ENCODE measurements at regions not wholly inside any gene's neighbourhood (a gene's known extent, or its start where the extent isn't known, plus 50 kb on each side); places are given as distances from the start of the nearest gene placed in this dataset.

DNA sequence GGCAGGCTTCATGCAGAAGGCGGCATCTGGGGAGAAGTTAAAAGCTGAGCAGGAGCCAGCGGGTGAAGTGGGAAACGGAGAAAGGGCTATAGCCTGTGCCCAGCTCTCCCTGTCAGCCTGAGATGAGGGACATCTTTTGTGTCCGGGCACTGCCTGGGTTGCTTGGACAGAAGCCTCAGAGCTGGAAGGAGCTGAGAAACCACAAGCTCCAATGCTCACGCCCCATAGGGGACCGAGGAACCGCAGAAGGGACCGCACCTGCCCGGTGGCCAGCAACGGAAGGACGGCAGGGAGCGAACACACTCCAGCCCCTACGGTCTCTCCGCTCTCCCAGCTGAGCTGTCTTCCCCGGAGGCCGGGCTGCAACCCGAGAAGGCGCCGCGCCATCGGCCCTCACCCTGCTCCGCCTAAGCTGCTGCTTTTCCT lies 175.8 kb downstream of the NPIPB11 start:
- peak overlapping the region; percentile 82 for H3K18ac ChIP-seq (ENCODE audit: low read depth, low read length)
- peak overlapping the region; percentile 31 for H4K5ac ChIP-seq (ENCODE audit: low read depth, low read length)
- no TSS peak for BruUV-seq (replicated peaks)
- H3K9me3 ChIP-seq (ENCODE audit: control insufficient read depth, insufficient read depth, low read length): no peaks in the 10 kb centered on the region
- H3K4me2 ChIP-seq (ENCODE audit: low read depth, low read length): 0 out of 2 replicates have a peak overlapping the region, but pooled peaks have one; percentile 32
- ATAC-seq (ENCODE audit: low read depth): peak; percentile 82
- no peaks in the 10 kb centered on the region for H3K27me3 ChIP-seq (ENCODE audit: control insufficient read depth, insufficient read depth, low read length)
- no peak for TF ChIP-seq RCOR1 (IDR thresholded peaks at IDR 0.05; ENCODE audit: insufficient replicate concordance, low read length)
- no peak for TF ChIP-seq BHLHE40 (IDR thresholded peaks at IDR 0.05; ENCODE audit: low read depth, low read length)
- no peak for TF ChIP-seq ELK1 (IDR thresholded peaks at IDR 0.05; ENCODE audit: borderline replicate concordance, low read depth, low read length)
- TF ChIP-seq CHD1 (IDR thresholded peaks at IDR 0.05; ENCODE audit: low read depth, low read length): no peak
- no peak for TF ChIP-seq POLR2A (IDR thresholded peaks at IDR 0.05; ENCODE audit: low read depth, low read length)
- TF ChIP-seq, protein P1, sequence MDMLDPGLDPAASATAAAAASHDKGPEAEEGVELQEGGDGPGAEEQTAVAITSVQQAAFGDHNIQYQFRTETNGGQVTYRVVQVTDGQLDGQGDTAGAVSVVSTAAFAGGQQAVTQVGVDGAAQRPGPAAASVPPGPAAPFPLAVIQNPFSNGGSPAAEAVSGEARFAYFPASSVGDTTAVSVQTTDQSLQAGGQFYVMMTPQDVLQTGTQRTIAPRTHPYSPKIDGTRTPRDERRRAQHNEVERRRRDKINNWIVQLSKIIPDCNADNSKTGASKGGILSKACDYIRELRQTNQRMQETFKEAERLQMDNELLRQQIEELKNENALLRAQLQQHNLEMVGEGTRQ (IDR thresholded peaks at IDR 0.05; ENCODE audit: low read depth, low read length): no peak
- TF ChIP-seq RAD21 (IDR thresholded peaks at IDR 0.05; ENCODE audit: low read length): no peak
- TF ChIP-seq, protein P2, sequence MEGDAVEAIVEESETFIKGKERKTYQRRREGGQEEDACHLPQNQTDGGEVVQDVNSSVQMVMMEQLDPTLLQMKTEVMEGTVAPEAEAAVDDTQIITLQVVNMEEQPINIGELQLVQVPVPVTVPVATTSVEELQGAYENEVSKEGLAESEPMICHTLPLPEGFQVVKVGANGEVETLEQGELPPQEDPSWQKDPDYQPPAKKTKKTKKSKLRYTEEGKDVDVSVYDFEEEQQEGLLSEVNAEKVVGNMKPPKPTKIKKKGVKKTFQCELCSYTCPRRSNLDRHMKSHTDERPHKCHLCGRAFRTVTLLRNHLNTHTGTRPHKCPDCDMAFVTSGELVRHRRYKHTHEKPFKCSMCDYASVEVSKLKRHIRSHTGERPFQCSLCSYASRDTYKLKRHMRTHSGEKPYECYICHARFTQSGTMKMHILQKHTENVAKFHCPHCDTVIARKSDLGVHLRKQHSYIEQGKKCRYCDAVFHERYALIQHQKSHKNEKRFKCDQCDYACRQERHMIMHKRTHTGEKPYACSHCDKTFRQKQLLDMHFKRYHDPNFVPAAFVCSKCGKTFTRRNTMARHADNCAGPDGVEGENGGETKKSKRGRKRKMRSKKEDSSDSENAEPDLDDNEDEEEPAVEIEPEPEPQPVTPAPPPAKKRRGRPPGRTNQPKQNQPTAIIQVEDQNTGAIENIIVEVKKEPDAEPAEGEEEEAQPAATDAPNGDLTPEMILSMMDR (conservative IDR thresholded peaks at IDR 0.05; ENCODE audit: low read depth, low read length): no peak
- TF ChIP-seq RFX5 (IDR thresholded peaks at IDR 0.05; ENCODE audit: low read depth, low read length): no peak
- no peak for TF ChIP-seq NFE2L2 (IDR thresholded peaks at IDR 0.05; ENCODE audit: low read depth, low read length)
- no peak for TF ChIP-seq MAZ (IDR thresholded peaks at IDR 0.05; ENCODE audit: borderline replicate concordance, low read depth, low read length)
- no peak for TF ChIP-seq FOS (IDR thresholded peaks at IDR 0.05; ENCODE audit: low read depth, low read length)
- no peak for TF ChIP-seq MXI1 (IDR thresholded peaks at IDR 0.05; ENCODE audit: borderline replicate concordance, low read depth, low read length)
- TF ChIP-seq CEBPB (IDR thresholded peaks at IDR 0.05; ENCODE audit: low read depth, low read length): no peak
- no peak for TF ChIP-seq SMC3 (IDR thresholded peaks at IDR 0.05; ENCODE audit: low read depth, low read length)
- TF ChIP-seq MAFK (IDR thresholded peaks at IDR 0.05; ENCODE audit: low read depth, low read length): no peak
- DNase-seq: peak; percentile 58
- H3K56ac ChIP-seq (ENCODE audit: extremely low read depth, insufficient read depth, low read length): no peak overlapping the region
- peak overlapping the region; percentile 82; the same call in 1 of the 2 replicates for H3K23ac ChIP-seq (ENCODE audit: low read depth, low read length)
- intact Hi-C loops (cut with micrococcal nuclease) (no loop called here), in situ Hi-C loops (cut with MboI; ENCODE audit: low sequenced_read_pairs) (no loop called here), dilution Hi-C loops (cut with HindIII; ENCODE audit: low sequenced_read_pairs, unreplicated experiment) (no loop called here)
- ChIA-PET CTCF (no interaction called here), POLR2A (ENCODE audit: unreplicated experiment) (no interaction called here)
- peak overlapping the region; percentile 86 for H2AK5ac ChIP-seq (ENCODE audit: low read depth, low read length)
- H3K27ac ChIP-seq (ENCODE audit: insufficient read depth, low read length): peak overlapping the region; percentile 97
- H2BK120ac ChIP-seq (ENCODE audit: low read depth, low read length): peak overlapping the region; percentile 76
- no peaks in the 10 kb centered on the region for H3K9me1 ChIP-seq (ENCODE audit: insufficient read depth, low read length)
- 21% methylated on average over 15 of the region's 22 CpGs; no CpG with 5 or more reads in 1 of the 2 experiments for WGBS, 2 experiments (ENCODE audit: extremely low coverage in 2 of 2, insufficient read length in 1 of 2)
- peak overlapping the region; percentile 53 for H4K91ac ChIP-seq (ENCODE audit: insufficient read depth, low read depth, low read length)
- peak overlapping the region; percentile 73 for H3K9ac ChIP-seq (ENCODE audit: low read depth, low read length)
- H4K20me1 ChIP-seq (ENCODE audit: insufficient read depth, low read length): no peaks in the 10 kb centered on the region
- no peaks in the 10 kb centered on the region for H3K36me3 ChIP-seq (ENCODE audit: control insufficient read depth, insufficient read depth, low read length)
- peak overlapping the region; percentile 56 to 89 for H4K8ac ChIP-seq (ENCODE audit: low read depth in 2 of 2, low read length in 2 of 2)
- peak overlapping the region; percentile 61 for H2AK9ac ChIP-seq (replicated peaks; ENCODE audit: low read depth, low read length, poor library complexity)
- H3K79me1 ChIP-seq (ENCODE audit: low read depth in 1 of 2, low read length in 2 of 2): no peaks in the 10 kb centered on the region
- no peak overlapping the region for H3K4me3 ChIP-seq (ENCODE audit: insufficient read depth, low read depth, low read length)
- H2BK15ac ChIP-seq (ENCODE audit: low read depth, low read length): peak overlapping the region; percentile 44; the same call in 2 of the 3 replicates
- peaks cover 14% of the 10 kb centered on the region for H3K4me1 ChIP-seq (ENCODE audit: control insufficient read depth, insufficient read depth, low read length)
- peak overlapping the region; percentile 72 for H2BK5ac ChIP-seq (ENCODE audit: low read depth, low read length, poor library complexity, severe bottlenecking)
- H3K14ac ChIP-seq (replicated peaks; ENCODE audit: low read depth, low read length): peak overlapping the region; percentile 38
- peak overlapping the region; percentile 61 for H2AFZ ChIP-seq (replicated peaks; ENCODE audit: low read length, poor library complexity)
- peak overlapping the region; percentile 67 for H3K4ac ChIP-seq (ENCODE audit: low read depth, low read length)
- H2BK20ac ChIP-seq (ENCODE audit: low read depth, low read length): peak overlapping the region; percentile 51; the same call in 1 of the 2 replicates

Data from IMR-90 (cell line).